ENCODE measurements at regions not wholly inside any gene's neighbourhood (a gene's known extent, or its start where the extent isn't known, plus 50 kb on each side); places are given as distances from the start of the nearest gene placed in this dataset.
"Not testable (repeated sequence)": the region's sequence is repeated elsewhere in the genome, so short reads cannot be mapped to it uniquely, and the experiment has no call there.

- Mint-ChIP-seq H3K4me1 (ENCODE audit: unreplicated experiment) (no peaks in the 10 kb centered on the region), H3K9me3 (ENCODE audit: unreplicated experiment) (no peaks in the 10 kb centered on the region), H3K27ac (ENCODE audit: unreplicated experiment) (no peak overlapping the region), H3K36me3 (ENCODE audit: unreplicated experiment) (no peaks in the 10 kb centered on the region), H3K27me3 (ENCODE audit: unreplicated experiment) (peaks cover 5% of the 10 kb centered on the region), H3K4me3 (ENCODE audit: unreplicated experiment) (no peak overlapping the region)
- no peak for TF ChIP-seq CTCF (IDR thresholded peaks at IDR 0.05)
- DNase-seq (ENCODE audit: extremely low spot score, unreplicated experiment): no peak
These were observed 907.1 kb upstream of the MBL2 start for GRCh38 chr10:53679666-53680065.

DNA sequence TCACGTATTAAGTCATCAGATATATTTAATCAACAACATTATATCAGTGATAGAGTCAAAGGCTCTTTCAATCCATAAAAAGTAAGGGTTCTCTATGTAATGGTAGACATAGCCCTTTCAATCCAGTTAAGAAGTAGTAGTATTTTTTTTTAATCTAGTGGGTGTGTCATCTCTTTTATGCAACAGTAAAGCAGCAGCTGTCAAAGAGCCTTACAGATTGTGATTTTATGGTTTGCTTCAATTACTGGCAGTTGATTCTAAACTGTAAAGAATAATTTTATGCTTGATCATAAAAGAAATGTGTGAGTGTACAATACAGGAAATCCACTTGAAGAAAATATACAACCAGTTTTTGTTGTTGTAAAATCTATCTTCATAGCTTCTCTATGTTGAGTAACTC is 902.6 kb upstream of the MBL2 start:
- no peak for TF ChIP-seq CTCF (IDR thresholded peaks at IDR 0.05)
- H3K9me3 Mint-ChIP-seq (ENCODE audit: unreplicated experiment): no peaks in the 10 kb centered on the region
- no peak overlapping the region for H3K27ac Mint-ChIP-seq (ENCODE audit: unreplicated experiment)
- H3K27me3 Mint-ChIP-seq (ENCODE audit: unreplicated experiment): peaks cover 6% of the 10 kb centered on the region
- H3K4me3 Mint-ChIP-seq (ENCODE audit: unreplicated experiment): no peak overlapping the region
- no peaks in the 10 kb centered on the region for H3K36me3 Mint-ChIP-seq (ENCODE audit: unreplicated experiment)
- DNase-seq (ENCODE audit: extremely low spot score, unreplicated experiment): no peak
- no peaks in the 10 kb centered on the region for H3K4me1 Mint-ChIP-seq (ENCODE audit: unreplicated experiment)

- no peak overlapping the region for H3K27ac Mint-ChIP-seq (ENCODE audit: unreplicated experiment)
- TF ChIP-seq CTCF (IDR thresholded peaks at IDR 0.05): no peak
- DNase-seq (ENCODE audit: extremely low spot score, unreplicated experiment): no peak
- H3K36me3 Mint-ChIP-seq (ENCODE audit: unreplicated experiment): no peaks in the 10 kb centered on the region
- H3K9me3 Mint-ChIP-seq (ENCODE audit: unreplicated experiment): peaks cover 21% of the 10 kb centered on the region
- H3K4me1 Mint-ChIP-seq (ENCODE audit: unreplicated experiment): peaks cover 3% of the 10 kb centered on the region
- no peaks in the 10 kb centered on the region for H3K27me3 Mint-ChIP-seq (ENCODE audit: unreplicated experiment)
- no peak overlapping the region for H3K4me3 Mint-ChIP-seq (ENCODE audit: unreplicated experiment)
These were observed 894.5 kb upstream of the MBL2 start for GRCh38 chr10:53667063-53667462.

- no peak for TF ChIP-seq CTCF (IDR thresholded peaks at IDR 0.05)
- Mint-ChIP-seq H3K4me3 (ENCODE audit: unreplicated experiment) (no peak overlapping the region), H3K27me3 (ENCODE audit: unreplicated experiment) (no peaks in the 10 kb centered on the region), H3K27ac (ENCODE audit: unreplicated experiment) (no peak overlapping the region), H3K9me3 (ENCODE audit: unreplicated experiment) (peaks cover 15% of the 10 kb centered on the region), H3K4me1 (ENCODE audit: unreplicated experiment) (peaks cover 3% of the 10 kb centered on the region), H3K36me3 (ENCODE audit: unreplicated experiment) (no peaks in the 10 kb centered on the region)
- DNase-seq (ENCODE audit: extremely low spot score, unreplicated experiment): no peak
These were observed 891.9 kb upstream of the MBL2 start for GRCh38 chr10:53664282-53665019.

DNA sequence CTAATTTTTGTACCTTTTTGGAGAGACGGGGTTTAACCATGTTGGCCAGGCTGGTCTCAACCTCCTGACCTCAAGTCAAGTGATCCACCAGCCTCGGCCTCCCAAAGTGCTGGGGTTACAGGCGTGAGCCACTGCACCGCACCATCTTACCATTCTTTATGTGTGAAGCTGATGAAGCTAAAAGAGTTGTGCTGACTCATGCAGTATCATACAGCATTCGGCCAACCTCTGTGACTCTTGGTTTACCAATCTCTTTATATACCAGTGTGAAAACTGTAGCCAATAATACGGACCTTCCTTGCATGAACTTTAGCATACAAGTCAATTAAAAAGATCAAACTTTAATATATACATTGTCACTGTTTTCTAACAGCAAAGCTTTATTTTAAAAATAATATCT is 878.2 kb upstream of the MBL2 start:
- no peaks in the 10 kb centered on the region for H3K4me1 Mint-ChIP-seq (ENCODE audit: unreplicated experiment)
- no peak for DNase-seq (ENCODE audit: extremely low spot score, unreplicated experiment)
- peaks cover 3% of the 10 kb centered on the region for H3K9me3 Mint-ChIP-seq (ENCODE audit: unreplicated experiment)
- H3K27ac Mint-ChIP-seq (ENCODE audit: unreplicated experiment): no peak overlapping the region
- no peak overlapping the region for H3K4me3 Mint-ChIP-seq (ENCODE audit: unreplicated experiment)
- no peak for TF ChIP-seq CTCF (IDR thresholded peaks at IDR 0.05)
- H3K36me3 Mint-ChIP-seq (ENCODE audit: unreplicated experiment): no peaks in the 10 kb centered on the region
- no peaks in the 10 kb centered on the region for H3K27me3 Mint-ChIP-seq (ENCODE audit: unreplicated experiment)

- H3K27me3 Mint-ChIP-seq (ENCODE audit: unreplicated experiment); H3K4me3 Mint-ChIP-seq (ENCODE audit: unreplicated experiment); DNase-seq (ENCODE audit: extremely low spot score, unreplicated experiment); H3K36me3 Mint-ChIP-seq (ENCODE audit: unreplicated experiment); H3K27ac Mint-ChIP-seq (ENCODE audit: unreplicated experiment); H3K9me3 Mint-ChIP-seq (ENCODE audit: unreplicated experiment); H3K4me1 Mint-ChIP-seq (ENCODE audit: unreplicated experiment): not testable (repeated sequence)
These were observed 874.6 kb upstream of the MBL2 start for GRCh38 chr10:53647221-53647620.
